Progenitor cell of endocrine pancreas (in vitro differentiated cells): ENCODE measurements at regions not wholly inside any gene's neighbourhood (a gene's known extent, or its start where the extent isn't known, plus 50 kb on each side); places are given as distances from the start of the nearest gene placed in this dataset.
A peak's percentile ranks its signal among the peaks of the same experiment; 100 is the strongest.

ENCODE experiments used
- DNase-seq: peaks from one replicate; pipeline ENCODE4 v3.0.0; 2021; ENCODE audit warnings: low spot score; ENCODE audit not compliant: unreplicated experiment
- H3K27ac Mint-ChIP-seq: 2 replicates; pipeline ENCODE4 v1.8.0; 2021; ENCODE audit warnings: mild to moderate bottlenecking, moderate library complexity, mixed read lengths
- H3K27me3 Mint-ChIP-seq: 2 replicates; pipeline ENCODE4 v1.8.0; 2021; ENCODE audit warnings: mixed read lengths
- H3K36me3 Mint-ChIP-seq: 2 replicates; pipeline ENCODE4 v1.8.0; 2022; ENCODE audit warnings: mixed read lengths; ENCODE audit not compliant: insufficient read depth
- H3K4me1 Mint-ChIP-seq: 2 replicates; pipeline ENCODE4 v1.8.0; 2021; ENCODE audit warnings: low read depth, mixed read lengths
- H3K4me3 Mint-ChIP-seq: 2 replicates; pipeline ENCODE4 v1.8.0; 2021; ENCODE audit warnings: low read depth, mild to moderate bottlenecking, moderate library complexity, mixed read lengths
- H3K9me3 Mint-ChIP-seq: 2 replicates; pipeline ENCODE4 v1.8.0; 2021; ENCODE audit warnings: low read depth, mixed read lengths
- TF ChIP-seq, protein P1 (sequence below): fragments of 200-600 bp; sonication (generic); IDR thresholded peaks from one replicate; pipeline ENCODE4 v1.5.0; 2021; ENCODE audit warnings: antibody characterized with exemption, mild to moderate bottlenecking; ENCODE audit not compliant: unreplicated experiment

DNA sequence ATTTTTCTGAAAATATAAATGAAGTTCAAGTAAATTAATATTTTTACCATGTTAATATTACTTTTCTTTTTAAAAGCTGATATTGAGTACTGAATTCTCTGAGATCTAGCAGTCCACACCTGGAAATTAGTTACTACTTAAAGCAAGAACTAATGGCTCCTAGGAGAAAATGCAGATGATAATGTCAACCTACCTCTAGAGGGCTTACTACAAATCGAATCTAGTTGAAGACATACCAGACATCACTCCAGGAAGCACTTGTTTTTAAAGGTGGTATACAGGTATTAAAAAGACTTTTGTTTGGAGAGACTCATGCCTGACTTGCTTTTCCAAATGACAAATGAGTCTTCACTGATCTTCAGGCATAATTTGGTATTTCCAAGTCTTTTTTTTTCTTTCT lies 516.4 kb upstream of the BOD1L1 start:
- Mint-ChIP-seq H3K27ac (no peak overlapping the region), H3K9me3 (peaks cover 4% of the 10 kb centered on the region), H3K4me1 (no peaks in the 10 kb centered on the region), H3K4me3 (no peak overlapping the region), H3K36me3 (no peaks in the 10 kb centered on the region), H3K27me3 (no peaks in the 10 kb centered on the region)
- DNase-seq: no peak
- TF ChIP-seq, protein P1, sequence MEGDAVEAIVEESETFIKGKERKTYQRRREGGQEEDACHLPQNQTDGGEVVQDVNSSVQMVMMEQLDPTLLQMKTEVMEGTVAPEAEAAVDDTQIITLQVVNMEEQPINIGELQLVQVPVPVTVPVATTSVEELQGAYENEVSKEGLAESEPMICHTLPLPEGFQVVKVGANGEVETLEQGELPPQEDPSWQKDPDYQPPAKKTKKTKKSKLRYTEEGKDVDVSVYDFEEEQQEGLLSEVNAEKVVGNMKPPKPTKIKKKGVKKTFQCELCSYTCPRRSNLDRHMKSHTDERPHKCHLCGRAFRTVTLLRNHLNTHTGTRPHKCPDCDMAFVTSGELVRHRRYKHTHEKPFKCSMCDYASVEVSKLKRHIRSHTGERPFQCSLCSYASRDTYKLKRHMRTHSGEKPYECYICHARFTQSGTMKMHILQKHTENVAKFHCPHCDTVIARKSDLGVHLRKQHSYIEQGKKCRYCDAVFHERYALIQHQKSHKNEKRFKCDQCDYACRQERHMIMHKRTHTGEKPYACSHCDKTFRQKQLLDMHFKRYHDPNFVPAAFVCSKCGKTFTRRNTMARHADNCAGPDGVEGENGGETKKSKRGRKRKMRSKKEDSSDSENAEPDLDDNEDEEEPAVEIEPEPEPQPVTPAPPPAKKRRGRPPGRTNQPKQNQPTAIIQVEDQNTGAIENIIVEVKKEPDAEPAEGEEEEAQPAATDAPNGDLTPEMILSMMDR: peak; percentile 21

DNA sequence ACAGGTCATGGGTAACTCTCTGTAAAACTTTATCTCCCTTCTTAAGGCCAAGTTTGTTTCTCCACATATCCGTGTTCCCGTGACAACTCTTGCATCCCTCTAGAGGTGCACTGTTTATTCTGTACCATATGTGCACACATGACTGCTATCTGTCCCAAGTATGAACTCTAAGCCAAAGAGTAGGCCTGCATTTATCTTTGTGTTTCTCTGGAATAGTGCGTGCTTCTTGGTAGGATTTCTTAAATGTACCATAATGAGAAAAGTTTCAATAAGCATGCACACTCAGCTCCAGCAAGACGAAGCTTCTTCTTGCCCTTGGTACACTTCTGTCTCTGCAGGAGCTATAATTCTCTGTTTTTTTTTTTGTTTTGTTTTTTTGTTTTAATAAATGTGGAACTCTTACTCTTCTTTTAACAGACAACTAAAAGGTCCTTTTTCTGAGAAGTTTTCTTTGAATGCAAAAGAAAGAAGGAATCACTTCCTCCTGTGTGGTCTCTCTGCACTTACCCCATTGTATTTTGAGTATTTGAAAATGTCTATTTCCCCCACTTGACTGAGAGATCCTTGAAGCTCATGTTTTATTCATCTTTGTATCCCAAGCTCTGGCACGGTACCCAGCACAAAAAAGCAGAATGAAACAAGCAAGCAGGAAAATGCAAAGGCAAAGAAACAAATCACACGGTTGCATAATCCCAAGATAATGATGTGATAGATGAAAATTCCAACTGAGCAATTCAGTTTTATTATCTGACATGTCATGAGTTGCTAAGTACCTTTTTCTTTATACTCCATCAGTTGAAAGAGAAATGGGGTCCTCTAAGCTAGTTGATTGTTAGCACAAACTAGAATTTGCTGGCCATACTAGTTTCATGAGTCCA lies 521.9 kb upstream of the BOD1L1 start:
- no peaks in the 10 kb centered on the region for H3K4me1 Mint-ChIP-seq
- no peak overlapping the region for H3K4me3 Mint-ChIP-seq
- DNase-seq: no peak
- H3K9me3 Mint-ChIP-seq: no peaks in the 10 kb centered on the region
- H3K27me3 Mint-ChIP-seq: no peaks in the 10 kb centered on the region
- H3K27ac Mint-ChIP-seq: no peak overlapping the region
- TF ChIP-seq, protein P1: no peak
- no peaks in the 10 kb centered on the region for H3K36me3 Mint-ChIP-seq

DNA sequence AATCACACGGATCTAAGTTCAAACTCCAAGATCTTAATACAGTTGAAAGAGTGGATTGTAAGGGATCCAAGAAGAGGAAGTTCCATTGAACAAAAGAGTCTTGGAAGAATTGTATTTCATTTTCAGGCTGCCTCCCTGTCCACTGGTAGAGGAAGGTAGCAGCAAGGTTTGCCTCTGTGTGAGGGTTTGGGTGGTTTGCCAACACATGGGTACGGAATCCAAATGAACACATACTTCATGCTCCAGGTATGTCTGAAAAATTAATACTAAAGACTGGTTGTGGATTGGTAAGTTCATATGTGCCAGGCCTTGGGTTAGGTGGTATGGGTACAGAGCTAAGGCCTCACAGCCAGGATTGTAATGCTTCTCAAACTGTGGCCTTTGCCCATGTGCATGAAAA lies 523.6 kb upstream of the BOD1L1 start:
- Mint-ChIP-seq H3K9me3 (no peaks in the 10 kb centered on the region), H3K36me3 (no peaks in the 10 kb centered on the region), H3K27me3 (no peaks in the 10 kb centered on the region), H3K4me3 (no peak overlapping the region), H3K4me1 (peaks cover 9% of the 10 kb centered on the region), H3K27ac (no peak overlapping the region)
- TF ChIP-seq, protein P1: no peak
- DNase-seq: no peak

DNA sequence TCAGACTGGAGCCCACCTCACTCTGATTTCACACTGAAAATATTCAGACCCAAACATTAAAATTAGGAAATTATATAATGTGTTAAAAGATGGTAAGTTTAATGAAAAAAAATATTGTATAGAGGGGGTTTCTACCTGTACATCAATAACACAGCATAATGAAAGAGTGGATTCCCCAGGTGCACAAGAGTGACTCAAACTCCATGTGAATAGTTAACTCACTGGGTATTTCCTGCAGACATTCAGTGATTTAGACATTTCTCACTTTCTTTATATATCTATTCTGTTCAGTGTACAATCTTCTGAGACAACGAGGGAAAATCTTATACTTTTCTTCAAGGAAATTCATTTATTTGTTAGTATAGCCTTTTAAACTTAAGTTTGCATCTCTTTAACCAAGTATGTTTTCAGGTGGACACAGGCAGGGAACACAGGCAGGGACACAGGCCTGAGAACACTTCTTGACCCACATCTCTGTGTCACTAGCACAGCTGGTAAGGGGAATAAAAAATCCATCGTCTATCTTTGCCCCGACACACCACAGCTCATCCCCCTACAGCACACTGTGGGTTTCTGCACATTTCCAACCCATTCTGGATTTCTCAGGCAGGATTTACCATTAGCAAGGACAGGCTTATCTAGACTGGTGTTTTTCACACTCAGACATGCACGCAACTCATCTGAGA lies 525.5 kb upstream of the BOD1L1 start:
- Mint-ChIP-seq H3K36me3 (no peaks in the 10 kb centered on the region), H3K27me3 (no peaks in the 10 kb centered on the region), H3K4me3 (no peak overlapping the region), H3K9me3 (no peaks in the 10 kb centered on the region), H3K27ac (no peak overlapping the region), H3K4me1 (peaks cover 9% of the 10 kb centered on the region)
- DNase-seq: no peak
- TF ChIP-seq, protein P1: no peak

DNA sequence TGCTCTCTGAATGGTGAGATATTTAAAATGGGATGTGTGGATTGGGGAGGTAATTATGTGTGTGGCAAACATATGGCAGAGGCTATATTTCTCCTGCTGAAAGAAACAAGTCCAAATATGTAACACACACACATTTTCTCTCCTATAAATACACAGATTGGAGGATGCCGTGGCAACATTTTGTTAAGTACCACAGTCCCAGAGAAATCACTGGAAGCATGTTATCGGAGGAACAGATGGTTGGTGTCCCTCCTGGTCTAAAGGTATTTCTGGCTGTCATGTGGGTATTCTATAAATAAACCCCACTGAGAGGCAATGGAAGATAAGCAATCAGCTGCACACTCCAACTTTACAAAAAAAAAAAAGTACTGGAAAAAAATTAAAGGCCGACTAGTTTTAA lies 528.3 kb upstream of the BOD1L1 start:
- H3K36me3 Mint-ChIP-seq: no peaks in the 10 kb centered on the region
- TF ChIP-seq, protein P1: no peak
- no peak overlapping the region for H3K27ac Mint-ChIP-seq
- no peak overlapping the region for H3K4me3 Mint-ChIP-seq
- DNase-seq: no peak
- H3K27me3 Mint-ChIP-seq: no peaks in the 10 kb centered on the region
- H3K9me3 Mint-ChIP-seq: no peaks in the 10 kb centered on the region
- peaks cover 9% of the 10 kb centered on the region for H3K4me1 Mint-ChIP-seq
